GM12878 (cell line): ENCODE measurements at regions not wholly inside any gene's neighbourhood (a gene's known extent, or its start where the extent isn't known, plus 50 kb on each side); places are given as distances from the start of the nearest gene placed in this dataset.

Experiments
- ATAC-seq: fragments of 200-7000 bp; cut with Tn5 transposase; 3 replicates; pipeline ENCODE4 v1.9.1; 2020; ENCODE audit warnings: mild to moderate bottlenecking, moderate library complexity
- BruUV-seq: library from RNA; stranded (reverse); fragments of 400-500 nt; replicated peaks from 2 replicates; lab custom pipeline; 2021; lab: Mats Ljungman, UMichigan
- CTCF ChIA-PET: fragments of 300-600 bp; sonication (Branson Sonifier 250); formaldehyde crosslinking; extraction: SDS; loops from one replicate; lab custom pipeline; 2021; ENCODE audit warnings: inconsistent platforms; lab: Yijun Ruan, JAX
- POLR2A ChIA-PET: fragments of 350-600 bp; formaldehyde crosslinking; extraction: SDS; loops from one replicate; lab custom pipeline; 2021; ENCODE audit warnings: inconsistent platforms; lab: Charles Lee
- RAD21 ChIA-PET: fragments of 300-600 bp; sonication (Branson Sonifier 250); formaldehyde crosslinking; loops from one replicate; lab custom pipeline; 2023; ENCODE audit warnings: antibody characterized with exemption; ENCODE audit not compliant: unreplicated experiment; lab: Charles Lee
- SMC1A ChIA-PET: fragments of 300-600 bp; sonication (Branson Sonifier 250); formaldehyde crosslinking; loops from one replicate; lab custom pipeline; 2023; ENCODE audit not compliant: unreplicated experiment, uncharacterized antibody; lab: Charles Lee
- DNase-seq: peaks from one replicate; pipeline ENCODE4 v3.0.0-alpha.2; 2011; ENCODE audit warnings: low read depth, low spot score
- FAIRE-seq: peaks from 3 replicates; lab custom pipeline; 2011; peaks lifted over from hg19 to GRCh38; lab: Jason Lieb, UNC
- H2AFZ ChIP-seq: 2 replicates; pipeline ENCODE4 v1.6.0; 2011; ENCODE audit warnings: low read depth, low read length, control low read depth; ENCODE audit not compliant: control insufficient read depth
- H3K27ac ChIP-seq: 2 replicates; pipeline ENCODE4 v1.5.1; 2011; ENCODE audit warnings: control low read depth; ENCODE audit not compliant: control insufficient read depth, insufficient read depth
- H3K27me3 ChIP-seq, 2 experiments: replicated peaks in 1 of 2; 2 replicates each; pipeline versions ENCODE4 v1.6.0 to v1.6.1; 2011; ENCODE audit warnings: low read length in 1 of 2; ENCODE audit not compliant: control insufficient read depth in 2 of 2, insufficient read depth in 2 of 2
- H3K36me3 ChIP-seq, 2 experiments: 2 replicates each; pipeline ENCODE4 v1.5.1; 2011; ENCODE audit warnings: low read length in 1 of 2; ENCODE audit not compliant: control insufficient read depth in 2 of 2, insufficient read depth in 2 of 2
- H3K4me1 ChIP-seq: 2 replicates; pipeline ENCODE4 v1.6.1; 2011; ENCODE audit warnings: mild to moderate bottlenecking, low read length, moderate library complexity, mixed read lengths; ENCODE audit not compliant: control insufficient read depth, insufficient read depth
- H3K4me2 ChIP-seq: 2 replicates; pipeline ENCODE4 v1.6.0; 2011; ENCODE audit warnings: control low read depth; ENCODE audit not compliant: control insufficient read depth, insufficient read depth
- H3K4me3 ChIP-seq: fragments of 200-600 bp; sonication (generic); 2 replicates; pipeline ENCODE4 v1.5.1; 2016
- H3K79me2 ChIP-seq: 2 replicates; pipeline ENCODE4 v1.6.0; 2011; ENCODE audit warnings: low read length; ENCODE audit not compliant: control insufficient read depth, insufficient read depth
- H3K9ac ChIP-seq: 2 replicates; pipeline ENCODE4 v1.8.0; 2011; ENCODE audit warnings: low read length, control low read depth, mixed read lengths; ENCODE audit not compliant: control insufficient read depth, insufficient read depth
- H3K9me3 ChIP-seq: replicated peaks from 3 replicates; pipeline ENCODE4 v1.5.1; 2011; ENCODE audit warnings: mild to moderate bottlenecking, low read length; ENCODE audit not compliant: control insufficient read depth, insufficient read depth
- H4K20me1 ChIP-seq: 2 replicates; pipeline ENCODE4 v1.6.0; 2011; ENCODE audit not compliant: control insufficient read depth, insufficient read depth
- BCL11A ChIP-seq: IDR thresholded peaks from 2 replicates; pipeline ENCODE4 v1.6.1; 2011; ENCODE audit warnings: low read depth, low read length
- CREM ChIP-seq: IDR thresholded peaks from 2 replicates; pipeline ENCODE4 v1.6.1; 2014; ENCODE audit warnings: antibody characterized with exemption, low read depth
- EED ChIP-seq: sonication (generic); IDR thresholded peaks from 2 replicates; pipeline ENCODE4 v1.6.1; 2016; ENCODE audit warnings: antibody characterized with exemption, low read depth
- FOXK2 ChIP-seq: fragments of 450-650 bp; IDR thresholded peaks from 2 replicates; pipeline ENCODE4 v1.6.1; 2017; ENCODE audit warnings: mild to moderate bottlenecking, moderate library complexity
- GABPA ChIP-seq: IDR thresholded peaks from 2 replicates; pipeline ENCODE4 v1.6.1; 2014; ENCODE audit warnings: antibody characterized with exemption, low read depth, mild to moderate bottlenecking, inconsistent platforms
- IKZF2 ChIP-seq, 2 experiments: fragments of 450-650 bp; IDR thresholded peaks; 2 replicates each; pipeline ENCODE4 v1.6.1; 2017; ENCODE audit warnings: mild to moderate bottlenecking in 2 of 2, moderate library complexity in 2 of 2
- JUND ChIP-seq: IDR thresholded peaks from 2 replicates; pipeline ENCODE4 v1.6.1; 2012; ENCODE audit warnings: low read depth, mild to moderate bottlenecking, low read length, improper control_type of control experiment, moderate library complexity
- MLLT1 ChIP-seq: fragments of 450-650 bp; IDR thresholded peaks from 2 replicates; pipeline ENCODE4 v1.6.1; 2016; ENCODE audit warnings: mild to moderate bottlenecking
- MTA2 ChIP-seq: fragments of 450-650 bp; IDR thresholded peaks from 2 replicates; pipeline ENCODE4 v1.6.1; 2016; ENCODE audit warnings: low read depth, mild to moderate bottlenecking, moderate library complexity
- NRF1 ChIP-seq: conservative IDR thresholded peaks from 2 replicates; pipeline ENCODE4 v1.6.1; 2011; ENCODE audit warnings: mild to moderate bottlenecking, low read depth, low read length, improper control_type of control experiment
- SIX5 ChIP-seq: IDR thresholded peaks from 2 replicates; pipeline ENCODE4 v1.6.1; 2011; ENCODE audit warnings: mild to moderate bottlenecking, low read depth, low read length, moderate library complexity; ENCODE audit not compliant: severe bottlenecking
- SMARCA5 ChIP-seq: fragments of 450-650 bp; IDR thresholded peaks from 2 replicates; pipeline ENCODE4 v1.6.1; 2017; ENCODE audit warnings: mild to moderate bottlenecking
- SREBF1 ChIP-seq: IDR thresholded peaks from 2 replicates; pipeline ENCODE4 v1.6.1; 2012; ENCODE audit warnings: mild to moderate bottlenecking, low read length
- STAT1 ChIP-seq: fragments of 450-650 bp; conservative IDR thresholded peaks from 2 replicates; pipeline ENCODE4 v1.6.1; 2014; ENCODE audit warnings: antibody characterized with exemption, mild to moderate bottlenecking
- TARDBP ChIP-seq: IDR thresholded peaks from 2 replicates; pipeline ENCODE4 v1.6.1; 2016; ENCODE audit warnings: borderline replicate concordance
- USF1 ChIP-seq: IDR thresholded peaks from 2 replicates; pipeline ENCODE4 v1.6.1; 2011; ENCODE audit warnings: borderline replicate concordance, low read depth, mild to moderate bottlenecking, moderate library complexity, mixed read lengths, low read length; ENCODE audit not compliant: insufficient read depth; ENCODE audit errors: extremely low read length
- ZBTB11 ChIP-seq: fragments of 450-650 bp; formaldehyde crosslinking; IDR thresholded peaks from 2 replicates; pipeline ENCODE4 v1.5.0; 2022; ENCODE audit warnings: mild to moderate bottlenecking, missing genetic modification characterization
- WGBS: methylation state at CpG from one replicate; pipeline ENCODE4 v1.1.6; 2016; ENCODE audit warnings: low lambda C conversion rate; ENCODE audit not compliant: insufficient replicate concordance, insufficient coverage; ENCODE audit errors: missing lambda C conversion rate; 5-methylcytosine and 5-hydroxymethylcytosine counted together
- in situ Hi-C: fragments of 300-500 bp; cut with MboI; formaldehyde crosslinking; loops from 9 replicates; pipeline ENCODE4 v1.14.3; 2018; ENCODE audit warnings: mixed read lengths
- intact Hi-C: fragments of 100-400 bp; cut with micrococcal nuclease; formaldehyde crosslinking; loops from one replicate; pipeline ENCODE4 v1.14.2; 2022; ENCODE audit not compliant: unreplicated experiment

- no peak for TF ChIP-seq CREM
- TF ChIP-seq SREBF1 = no peak
- no peak for TF ChIP-seq SMARCA5
- no peak for TF ChIP-seq GABPA
These were observed 58.9 kb downstream of the TET3 start (continued) for GRCh38 chr2:74043345-74044329.

- Histone ChIP-seq H3K4me3 (no peak overlapping the region), H3K4me2 (no peak overlapping the region), H2AFZ (no peak overlapping the region), H3K79me2 (peaks cover 66% of the 10 kb centered on the region), H3K27me3 (no peaks in the 10 kb centered on the region), H3K36me3 (peaks cover 18 to 33% of the 10 kb centered on the region in 2 experiments; a peak in 3 of 4 replicates), H3K4me1 (peaks cover 13% of the 10 kb centered on the region), H3K9ac (no peak overlapping the region), H3K9me3 (no peaks in the 10 kb centered on the region), H4K20me1 (0 out of 2 replicates have a peak, but pooled peaks cover 2% of the 10 kb centered on the region), H3K27ac (no peak overlapping the region)
- SMC1A ChIA-PET = interaction anchor here (1.1 kb wide), 1 partner anchor 44 kb away, joined by 3 read pairs; no protein-coding TSS in a partner anchor
- ATAC-seq = no peak
- POLR2A ChIA-PET = no interaction called here
- RAD21 ChIA-PET = no interaction called here
- FAIRE-seq = no peak
- 95% methylated on average over 3 of the region's 3 CpGs for WGBS
- in situ Hi-C loops = no loop called here
- no peak for TF ChIP-seq SREBF1
- no peak for TF ChIP-seq IKZF2 (IDR thresholded peaks at IDR 0.05)
- no peak for TF ChIP-seq MLLT1
- TF ChIP-seq STAT1 = no peak
- no peak for TF ChIP-seq ZBTB11
- TF ChIP-seq SIX5 = no peak
- TF ChIP-seq EED = no peak
- no peak for TF ChIP-seq BCL11A
- TF ChIP-seq MTA2 = no peak
- TF ChIP-seq USF1 = no peak
- TF ChIP-seq TARDBP = no peak
- TF ChIP-seq FOXK2 = no peak
- TF ChIP-seq SMARCA5 = no peak
- no peak for TF ChIP-seq JUND
- TF ChIP-seq NRF1 = no peak
- no peak for DNase-seq
- no TSS peak for BruUV-seq
- intact Hi-C loops = no loop called here
- CTCF ChIA-PET = interaction anchor here (0.8 kb wide), 1 partner anchor 23 kb away, joined by 3 read pairs; no protein-coding TSS in a partner anchor
These were observed 60.3 kb downstream of the TET3 start for GRCh38 chr2:74044999-74045398.
